Activated CD8-positive, alpha-beta T cell treated with anti-CD3 and anti-CD28 coated beads for 36 hours (primary cell): ENCODE measurements at regions not wholly inside any gene's neighbourhood (a gene's known extent, or its start where the extent isn't known, plus 50 kb on each side); places are given as distances from the start of the nearest gene placed in this dataset.

Experiments used
- ATAC-seq: fragments of 200-7000 bp; cut with Tn5 transposase; one replicate; pipeline ENCODE4 v1.10.0; 2021; ENCODE audit warnings: mild to moderate bottlenecking, moderate library complexity
- CTCF ChIA-PET: fragments of 350-600 bp; sonication (Branson Sonifier 250); formaldehyde crosslinking; loops from one replicate; lab custom pipeline; 2021; ENCODE audit warnings: antibody characterized with exemption; lab: Charles Lee
- POLR2A ChIA-PET: fragments of 350-600 bp; sonication (Branson Sonifier 250); formaldehyde crosslinking; loops from one replicate; lab custom pipeline; 2021; ENCODE audit warnings: antibody characterized with exemption; lab: Charles Lee
- DNase-seq: peaks from one replicate; pipeline ENCODE4 v3.0.0-alpha.2; 2020
- H3K27ac Mint-ChIP-seq: one replicate; pipeline ENCODE4 v1.8.0; 2021; ENCODE audit warnings: mild to moderate bottlenecking, mixed read lengths
- H3K27me3 Mint-ChIP-seq: one replicate; pipeline ENCODE4 v1.8.0; 2021; ENCODE audit warnings: mixed read lengths
- H3K36me3 Mint-ChIP-seq: one replicate; pipeline ENCODE4 v1.8.0; 2021; ENCODE audit warnings: low read depth, mixed read lengths
- H3K4me1 Mint-ChIP-seq: one replicate; pipeline ENCODE4 v1.8.0; 2021; ENCODE audit warnings: low read depth, mixed read lengths
- H3K4me3 Mint-ChIP-seq: one replicate; pipeline ENCODE4 v1.8.0; 2021; ENCODE audit warnings: mild to moderate bottlenecking, moderate library complexity, mixed read lengths
- H3K9me3 Mint-ChIP-seq: one replicate; pipeline ENCODE4 v1.8.0; 2021; ENCODE audit warnings: mixed read lengths
- intact Hi-C: fragments of 100-400 bp; cut with micrococcal nuclease; formaldehyde crosslinking; loops from one replicate; pipeline ENCODE4 v1.10.0; 2022
- TF ChIP-seq, protein P1 (sequence below): fragments of 200-600 bp; IDR thresholded peaks from one replicate; pipeline ENCODE4 v1.8.0; 2022; ENCODE audit warnings: antibody characterized with exemption, mild to moderate bottlenecking

DNA sequence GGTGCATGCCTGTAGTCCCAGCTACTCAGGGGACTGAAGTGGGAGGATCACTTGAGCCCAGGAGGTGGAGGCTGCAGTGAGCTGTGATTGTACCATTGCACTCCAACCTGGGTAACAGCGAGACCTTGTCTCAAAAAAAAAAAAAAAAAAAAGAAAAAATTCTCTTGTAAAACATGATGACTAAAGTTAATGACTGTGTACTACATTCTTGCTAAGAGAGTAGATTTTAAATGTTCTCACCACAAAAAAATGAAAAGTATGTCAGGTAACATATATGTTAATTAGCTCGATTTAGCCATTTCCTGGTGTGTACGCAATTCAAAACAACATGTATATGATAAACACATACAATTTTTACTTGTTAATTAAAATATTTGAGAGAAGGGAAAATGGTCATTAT lies 480.7 kb upstream of the RGS6 start:
- Mint-ChIP-seq H3K27ac (no peak overlapping the region), H3K4me1 (peaks cover 21% of the 10 kb centered on the region), H3K36me3 (no peaks in the 10 kb centered on the region), H3K9me3 (no peaks in the 10 kb centered on the region), H3K4me3 (no peak overlapping the region), H3K27me3 (no peaks in the 10 kb centered on the region)
- intact Hi-C loops, result no loop called here
- no peak for ATAC-seq
- POLR2A ChIA-PET, result no interaction called here
- CTCF ChIA-PET, result no interaction called here
- TF ChIP-seq, protein P1, sequence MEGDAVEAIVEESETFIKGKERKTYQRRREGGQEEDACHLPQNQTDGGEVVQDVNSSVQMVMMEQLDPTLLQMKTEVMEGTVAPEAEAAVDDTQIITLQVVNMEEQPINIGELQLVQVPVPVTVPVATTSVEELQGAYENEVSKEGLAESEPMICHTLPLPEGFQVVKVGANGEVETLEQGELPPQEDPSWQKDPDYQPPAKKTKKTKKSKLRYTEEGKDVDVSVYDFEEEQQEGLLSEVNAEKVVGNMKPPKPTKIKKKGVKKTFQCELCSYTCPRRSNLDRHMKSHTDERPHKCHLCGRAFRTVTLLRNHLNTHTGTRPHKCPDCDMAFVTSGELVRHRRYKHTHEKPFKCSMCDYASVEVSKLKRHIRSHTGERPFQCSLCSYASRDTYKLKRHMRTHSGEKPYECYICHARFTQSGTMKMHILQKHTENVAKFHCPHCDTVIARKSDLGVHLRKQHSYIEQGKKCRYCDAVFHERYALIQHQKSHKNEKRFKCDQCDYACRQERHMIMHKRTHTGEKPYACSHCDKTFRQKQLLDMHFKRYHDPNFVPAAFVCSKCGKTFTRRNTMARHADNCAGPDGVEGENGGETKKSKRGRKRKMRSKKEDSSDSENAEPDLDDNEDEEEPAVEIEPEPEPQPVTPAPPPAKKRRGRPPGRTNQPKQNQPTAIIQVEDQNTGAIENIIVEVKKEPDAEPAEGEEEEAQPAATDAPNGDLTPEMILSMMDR, result no peak
- DNase-seq, result no peak

DNA sequence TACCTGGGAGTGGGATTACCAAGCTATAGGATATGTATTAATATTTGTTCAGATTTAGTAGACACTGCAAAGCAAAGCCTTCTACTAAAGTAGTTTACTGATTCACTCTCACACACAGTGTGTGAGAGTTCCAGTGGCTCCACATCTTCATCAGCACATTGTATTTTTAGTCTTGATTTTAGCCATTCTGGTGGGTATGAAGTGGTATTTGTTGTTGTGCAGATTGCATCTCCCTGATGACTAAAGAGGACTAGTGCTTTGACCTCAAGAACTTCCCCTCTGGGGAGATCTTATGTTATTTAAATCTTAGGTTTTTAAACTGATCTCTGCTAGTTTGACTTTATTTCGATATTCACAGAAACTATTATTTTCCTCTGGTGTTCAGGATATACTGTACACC lies 479.7 kb upstream of the RGS6 start:
- intact Hi-C loops, result no loop called here
- Mint-ChIP-seq H3K4me3 (no peak overlapping the region), H3K9me3 (no peaks in the 10 kb centered on the region), H3K27ac (no peak overlapping the region), H3K36me3 (no peaks in the 10 kb centered on the region), H3K4me1 (peaks cover 21% of the 10 kb centered on the region), H3K27me3 (no peaks in the 10 kb centered on the region)
- ChIA-PET POLR2A (no interaction called here), CTCF (no interaction called here)
- ATAC-seq (peak; percentile 53), DNase-seq (no peak)
- TF ChIP-seq, protein P1, result no peak

DNA sequence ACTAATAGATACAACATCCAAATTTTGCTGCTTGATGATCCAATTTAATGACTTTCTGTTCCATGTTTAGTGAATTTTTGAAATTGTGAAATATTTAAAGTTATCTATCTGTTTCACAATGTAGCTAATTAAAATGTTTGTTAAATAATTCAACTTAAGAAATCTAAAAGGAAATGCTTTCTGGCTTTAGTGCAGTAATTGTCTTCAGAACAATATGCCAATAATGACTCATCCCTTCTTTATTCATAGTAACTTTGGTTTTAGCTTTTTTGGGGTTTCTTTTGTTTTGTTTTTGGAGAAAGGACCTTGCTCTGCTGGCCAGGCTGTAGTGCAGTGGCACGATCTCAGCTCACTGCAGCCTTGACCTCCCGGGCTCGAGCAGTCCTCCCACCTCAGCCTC lies 479.2 kb upstream of the RGS6 start:
- H3K4me1 Mint-ChIP-seq, result peaks cover 21% of the 10 kb centered on the region
- H3K4me3 Mint-ChIP-seq, result no peak overlapping the region
- ATAC-seq (no peak), DNase-seq (no peak)
- H3K27me3 Mint-ChIP-seq, result no peaks in the 10 kb centered on the region
- TF ChIP-seq, protein P1, result no peak
- H3K27ac Mint-ChIP-seq, result no peak overlapping the region
- POLR2A ChIA-PET, result no interaction called here
- intact Hi-C loops, result no loop called here
- no peaks in the 10 kb centered on the region for H3K9me3 Mint-ChIP-seq
- H3K36me3 Mint-ChIP-seq, result no peaks in the 10 kb centered on the region
- CTCF ChIA-PET, result no interaction called here

DNA sequence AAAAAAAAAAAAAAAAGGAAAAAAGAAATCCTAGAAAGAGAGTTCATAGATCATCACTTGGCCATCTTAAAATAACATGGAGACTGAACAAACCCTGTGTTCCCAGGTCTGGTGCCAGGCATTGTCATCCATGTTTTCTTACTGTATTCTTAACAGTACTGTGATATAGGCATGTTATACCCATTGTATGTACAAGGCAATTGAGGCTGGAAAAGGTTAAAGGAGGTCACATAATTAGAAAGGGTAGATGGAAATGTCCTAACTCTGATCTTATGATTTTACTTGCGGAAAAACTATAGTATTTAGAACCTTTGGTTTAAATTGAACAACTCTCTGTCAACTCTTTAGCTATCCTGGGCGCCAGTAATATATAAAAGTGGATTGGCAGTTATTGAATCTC lies 478.2 kb upstream of the RGS6 start:
- no peak for ATAC-seq
- Mint-ChIP-seq H3K9me3 (no peaks in the 10 kb centered on the region), H3K27me3 (no peaks in the 10 kb centered on the region), H3K27ac (no peak overlapping the region), H3K4me3 (no peak overlapping the region), H3K36me3 (no peaks in the 10 kb centered on the region), H3K4me1 (peaks cover 20% of the 10 kb centered on the region)
- CTCF ChIA-PET, result no interaction called here
- POLR2A ChIA-PET, result interaction anchor here (0.6 kb wide), 1 partner anchor 1616 kb away, joined by 3 read pairs; no protein-coding TSS in a partner anchor
- intact Hi-C loops, result no loop called here
- TF ChIP-seq, protein P1, result no peak
- no peak for DNase-seq

DNA sequence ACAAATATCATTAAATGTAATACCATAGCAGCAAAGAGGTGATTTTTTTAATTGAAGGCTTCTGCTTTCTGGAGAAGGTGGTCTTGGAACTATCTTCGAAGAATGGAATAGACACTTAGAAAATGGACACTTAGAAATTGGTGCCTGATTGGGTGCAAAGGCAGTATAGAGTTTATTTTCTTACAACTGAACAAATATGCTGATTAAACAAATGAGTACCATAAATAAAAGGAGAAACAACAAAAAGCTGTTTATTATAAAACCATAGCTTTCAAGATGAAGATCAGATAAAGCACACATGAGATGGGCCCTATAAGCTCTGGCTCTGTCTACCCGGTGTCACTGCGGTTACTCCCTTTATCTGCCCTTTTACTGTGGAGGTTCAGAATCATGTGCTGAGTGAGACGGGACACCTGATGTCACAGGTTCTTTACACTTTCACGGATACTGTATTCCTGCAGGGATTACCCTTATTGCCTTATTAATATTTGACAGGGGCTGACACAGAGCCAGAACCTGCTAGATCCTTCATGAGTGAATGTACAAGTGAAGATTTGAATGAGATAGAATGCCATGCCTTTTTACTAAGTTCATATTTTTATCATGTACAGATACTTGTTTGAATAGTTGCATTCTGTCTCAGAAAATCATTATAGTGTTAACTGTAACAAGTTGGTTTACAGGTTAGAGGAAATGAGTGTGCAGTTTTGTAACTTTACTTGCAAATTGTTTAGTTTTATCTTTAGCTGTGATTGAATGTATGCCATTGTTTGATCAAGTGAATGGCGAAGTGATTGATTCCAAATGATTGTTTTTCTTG lies 477.5 kb upstream of the RGS6 start:
- no peaks in the 10 kb centered on the region for H3K27me3 Mint-ChIP-seq
- DNase-seq, result no peak
- no peak for ATAC-seq
- TF ChIP-seq, protein P1, result no peak
- no peaks in the 10 kb centered on the region for H3K36me3 Mint-ChIP-seq
- ChIA-PET POLR2A (no interaction called here), CTCF (no interaction called here)
- no peaks in the 10 kb centered on the region for H3K9me3 Mint-ChIP-seq
- no peak overlapping the region for H3K4me3 Mint-ChIP-seq
- peaks cover 15% of the 10 kb centered on the region for H3K4me1 Mint-ChIP-seq
- intact Hi-C loops, result no loop called here
- no peak overlapping the region for H3K27ac Mint-ChIP-seq
